Loucy (cell line): ENCODE measurements at regions not wholly inside any gene's neighbourhood (a gene's known extent, or its start where the extent isn't known, plus 50 kb on each side); places are given as distances from the start of the nearest gene placed in this dataset.

Source experiments
- H2AFZ ChIP-seq: fragments of 200-600 bp; sonication (generic); 2 replicates; pipeline ENCODE4 v1.6.0; 2016; ENCODE audit warnings: antibody characterized with exemption, mild to moderate bottlenecking, low read length, moderate library complexity
- H3F3A ChIP-seq: fragments of 200-600 bp; 2 replicates; pipeline ENCODE4 v1.6.0; 2016; ENCODE audit warnings: antibody characterized with exemption, low read depth, mild to moderate bottlenecking
- H3K27me3 ChIP-seq: fragments of 200-600 bp; sonication (generic); 2 replicates; pipeline ENCODE4 v1.6.1; 2014; ENCODE audit warnings: low read length, mild to moderate bottlenecking; ENCODE audit not compliant: insufficient read depth, poor library complexity, severe bottlenecking
- H3K36me3 ChIP-seq: fragments of 200-600 bp; sonication (generic); 2 replicates; pipeline ENCODE4 v1.6.1; 2016; ENCODE audit warnings: low read length; ENCODE audit not compliant: insufficient read depth
- H3K4me1 ChIP-seq: fragments of 200-600 bp; sonication (generic); 2 replicates; pipeline ENCODE4 v1.5.1; 2014; ENCODE audit warnings: low read length, mild to moderate bottlenecking; ENCODE audit not compliant: insufficient read depth, poor library complexity, severe bottlenecking
- H3K4me2 ChIP-seq: fragments of 200-600 bp; sonication (generic); 2 replicates; pipeline ENCODE4 v1.6.0; 2014; ENCODE audit warnings: antibody characterized with exemption, low read length, low read depth, mild to moderate bottlenecking; ENCODE audit not compliant: poor library complexity, severe bottlenecking
- H3K4me3 ChIP-seq: fragments of 200-600 bp; sonication (generic); 2 replicates; pipeline ENCODE4 v1.5.1; 2014; ENCODE audit warnings: low read length, mild to moderate bottlenecking, mixed read lengths; ENCODE audit not compliant: poor library complexity, severe bottlenecking
- H3K79me2 ChIP-seq: fragments of 200-600 bp; sonication (generic); 2 replicates; pipeline ENCODE4 v1.6.1; 2014; ENCODE audit warnings: low read length; ENCODE audit not compliant: insufficient read depth
- H3K9ac ChIP-seq: fragments of 200-600 bp; sonication (generic); 2 replicates; pipeline ENCODE4 v1.6.0; 2014; ENCODE audit warnings: mild to moderate bottlenecking, low read depth, low read length, moderate library complexity; ENCODE audit not compliant: poor library complexity, severe bottlenecking
- H3K9me2 ChIP-seq: fragments of 200-600 bp; sonication (generic); replicated peaks from 2 replicates; pipeline ENCODE4 v1.6.1; 2016; ENCODE audit warnings: low read depth, low read length, mixed read lengths
- H3K9me3 ChIP-seq: fragments of 200-600 bp; sonication (generic); 2 replicates; pipeline ENCODE4 v1.6.1; 2014; ENCODE audit warnings: mild to moderate bottlenecking, antibody characterized with exemption, low read length, low read depth; ENCODE audit not compliant: insufficient read depth
- H4K20me1 ChIP-seq: fragments of 200-600 bp; sonication (generic); 2 replicates; pipeline ENCODE4 v1.6.0; 2014; ENCODE audit warnings: antibody characterized with exemption, low read length, mild to moderate bottlenecking; ENCODE audit not compliant: insufficient read depth, poor library complexity, severe bottlenecking
- EZH2phosphoT487 ChIP-seq: fragments of 200-600 bp; IDR thresholded peaks from 2 replicates; pipeline ENCODE4 v1.6.1; 2018; ENCODE audit warnings: antibody characterized with exemption, mild to moderate bottlenecking, moderate library complexity, borderline replicate concordance
- TF ChIP-seq, protein P1 (sequence below): fragments of 200-600 bp; sonication (generic); conservative IDR thresholded peaks from 2 replicates; pipeline ENCODE4 v1.5.1; 2014; ENCODE audit warnings: mild to moderate bottlenecking, antibody characterized with exemption, low read length

- Histone ChIP-seq H3F3A (no peaks in the 10 kb centered on the region), H3K9me2 (no peaks in the 10 kb centered on the region), H2AFZ (no peak overlapping the region), H3K4me3 (no peak overlapping the region), H4K20me1 (no peaks in the 10 kb centered on the region), H3K4me1 (no peaks in the 10 kb centered on the region), H3K4me2 (no peak overlapping the region), H3K9me3 (no peaks in the 10 kb centered on the region), H3K79me2 (no peaks in the 10 kb centered on the region), H3K9ac (no peak overlapping the region), H3K27me3 (no peaks in the 10 kb centered on the region), H3K36me3 (no peaks in the 10 kb centered on the region)
- no peak for TF ChIP-seq EZH2phosphoT487
- TF ChIP-seq, protein P1, sequence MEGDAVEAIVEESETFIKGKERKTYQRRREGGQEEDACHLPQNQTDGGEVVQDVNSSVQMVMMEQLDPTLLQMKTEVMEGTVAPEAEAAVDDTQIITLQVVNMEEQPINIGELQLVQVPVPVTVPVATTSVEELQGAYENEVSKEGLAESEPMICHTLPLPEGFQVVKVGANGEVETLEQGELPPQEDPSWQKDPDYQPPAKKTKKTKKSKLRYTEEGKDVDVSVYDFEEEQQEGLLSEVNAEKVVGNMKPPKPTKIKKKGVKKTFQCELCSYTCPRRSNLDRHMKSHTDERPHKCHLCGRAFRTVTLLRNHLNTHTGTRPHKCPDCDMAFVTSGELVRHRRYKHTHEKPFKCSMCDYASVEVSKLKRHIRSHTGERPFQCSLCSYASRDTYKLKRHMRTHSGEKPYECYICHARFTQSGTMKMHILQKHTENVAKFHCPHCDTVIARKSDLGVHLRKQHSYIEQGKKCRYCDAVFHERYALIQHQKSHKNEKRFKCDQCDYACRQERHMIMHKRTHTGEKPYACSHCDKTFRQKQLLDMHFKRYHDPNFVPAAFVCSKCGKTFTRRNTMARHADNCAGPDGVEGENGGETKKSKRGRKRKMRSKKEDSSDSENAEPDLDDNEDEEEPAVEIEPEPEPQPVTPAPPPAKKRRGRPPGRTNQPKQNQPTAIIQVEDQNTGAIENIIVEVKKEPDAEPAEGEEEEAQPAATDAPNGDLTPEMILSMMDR: no peak
Observed at GRCh38 chr2:52311862-52312261, 1279.9 kb upstream of the NRXN1 start.

DNA sequence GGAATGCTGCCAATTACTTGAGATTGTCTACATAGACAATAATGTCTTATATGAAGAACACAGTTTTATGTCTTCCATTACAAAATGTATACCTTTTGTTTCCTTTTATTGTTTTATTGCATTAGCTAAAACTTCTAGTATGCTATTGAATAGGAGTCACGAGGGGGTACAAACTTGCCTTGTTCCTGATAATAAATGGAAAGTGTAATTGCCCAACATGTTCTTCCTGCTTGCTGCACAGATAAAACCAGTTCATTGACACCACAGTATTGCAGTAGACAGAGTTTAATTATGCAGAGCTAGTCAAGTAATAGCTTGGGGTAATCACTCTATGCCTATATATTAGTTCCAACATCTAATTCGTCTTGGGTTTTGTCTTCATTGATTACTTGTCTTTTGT, 1276.2 kb upstream of the NRXN1 start:
- no peaks in the 10 kb centered on the region for H3K4me1 ChIP-seq

GRCh38 chr2:52294628-52295027, 1262.7 kb upstream of the NRXN1 start:
- H2AFZ ChIP-seq: no peak overlapping the region
- no peaks in the 10 kb centered on the region; the same call in 1 of the 2 replicates for H3K9me3 ChIP-seq
- H3K36me3 ChIP-seq: no peaks in the 10 kb centered on the region
- no peaks in the 10 kb centered on the region for H3K4me1 ChIP-seq
- H4K20me1 ChIP-seq: no peaks in the 10 kb centered on the region
- no peak for TF ChIP-seq EZH2phosphoT487
- TF ChIP-seq, protein P1: no peak
- no peaks in the 10 kb centered on the region for H3F3A ChIP-seq
- H3K4me2 ChIP-seq: no peak overlapping the region
- H3K9me2 ChIP-seq: no peaks in the 10 kb centered on the region
- H3K4me3 ChIP-seq: no peak overlapping the region
- H3K27me3 ChIP-seq: no peaks in the 10 kb centered on the region
- no peaks in the 10 kb centered on the region for H3K79me2 ChIP-seq
- H3K9ac ChIP-seq: no peak overlapping the region

More for the DNA sequence above, 1276.2 kb upstream of the NRXN1 start:
- H3K27me3 ChIP-seq: no peaks in the 10 kb centered on the region
- no peak overlapping the region for H3K9ac ChIP-seq
- no peaks in the 10 kb centered on the region for H3K9me2 ChIP-seq
- no peak for TF ChIP-seq EZH2phosphoT487
- TF ChIP-seq, protein P1: no peak
- H3K4me2 ChIP-seq: no peak overlapping the region
- no peaks in the 10 kb centered on the region for H3K36me3 ChIP-seq
- no peak overlapping the region for H3K4me3 ChIP-seq
- no peaks in the 10 kb centered on the region for H3F3A ChIP-seq
- H2AFZ ChIP-seq: no peak overlapping the region
- no peaks in the 10 kb centered on the region for H4K20me1 ChIP-seq
- H3K9me3 ChIP-seq: no peaks in the 10 kb centered on the region
- H3K79me2 ChIP-seq: no peaks in the 10 kb centered on the region
